ENCODE measurements at regions not wholly inside any gene's neighbourhood (a gene's known extent, or its start where the extent isn't known, plus 50 kb on each side); places are given as distances from the start of the nearest gene placed in this dataset.

DNA sequence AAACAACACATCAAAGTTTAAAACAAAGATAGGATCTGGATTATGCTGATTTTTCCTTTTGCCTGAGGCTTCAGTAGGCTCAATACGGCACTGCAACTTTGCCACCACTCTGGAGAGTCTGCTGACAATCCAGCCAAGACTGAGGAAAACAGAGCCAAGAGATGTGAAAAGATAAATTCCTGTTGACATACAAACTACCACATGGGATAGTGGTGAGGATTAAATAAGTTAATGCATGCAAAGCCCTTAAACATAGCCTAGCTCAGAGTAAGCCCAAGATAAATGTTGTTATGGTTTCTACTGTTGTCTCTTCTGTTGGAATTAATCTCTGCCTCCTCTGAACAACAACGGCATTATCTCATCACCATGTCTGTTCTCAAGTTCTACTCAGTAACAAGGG, 245.9 kb upstream of the LMCD1 start:
- no peak for DNase-seq (ENCODE audit: low read depth)

DNA sequence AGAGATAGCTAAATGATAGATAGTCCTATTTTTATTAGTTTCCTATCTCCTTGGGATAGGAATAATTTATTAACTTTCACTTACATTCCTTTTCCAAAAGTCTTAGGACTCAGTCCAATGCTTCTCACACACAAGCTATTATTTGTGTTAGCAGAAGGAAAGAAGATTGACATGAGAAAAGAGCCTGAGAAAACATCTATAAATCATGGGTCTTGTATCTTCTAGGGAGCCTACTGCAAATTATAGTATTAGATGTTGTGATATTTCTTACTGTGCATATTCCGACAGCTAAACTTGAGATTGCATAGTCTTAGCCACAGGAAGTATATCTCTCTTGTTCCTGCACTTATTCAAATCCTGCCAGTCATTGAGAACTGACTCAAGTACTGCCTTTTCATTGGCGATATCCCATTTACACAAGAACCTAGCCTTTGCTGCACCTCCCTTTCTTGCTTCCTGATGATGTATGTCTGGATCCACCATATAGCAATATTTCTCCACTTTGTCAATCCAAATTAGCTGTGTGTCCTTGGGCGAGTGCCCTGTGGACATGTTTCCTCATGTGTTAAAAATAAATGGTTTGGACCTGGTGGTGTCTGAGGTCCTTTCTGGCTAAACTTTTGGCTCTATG, 245.1 kb upstream of the LMCD1 start:
- DNase-seq (ENCODE audit: low read depth): no peak

DNA sequence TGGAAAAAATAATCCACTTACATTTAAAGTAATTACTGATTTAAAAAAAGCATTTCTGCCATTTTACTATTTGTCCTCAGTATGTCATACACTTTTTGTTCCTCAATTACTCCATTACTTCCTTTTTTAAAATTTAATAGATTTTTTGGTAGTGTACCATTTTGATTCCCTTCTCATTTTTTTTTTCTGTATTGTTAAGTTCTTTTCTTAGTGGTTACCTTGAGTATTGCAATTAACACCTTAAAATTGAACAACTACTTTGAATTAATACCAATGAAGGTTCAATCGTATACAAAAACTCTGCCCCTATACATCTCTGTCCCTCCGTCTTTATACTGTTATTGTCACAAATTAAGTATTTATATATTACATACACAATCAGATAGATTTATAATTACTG, 240.6 kb upstream of the LMCD1 start:
- DNase-seq (ENCODE audit: low read depth): no peak

DNA sequence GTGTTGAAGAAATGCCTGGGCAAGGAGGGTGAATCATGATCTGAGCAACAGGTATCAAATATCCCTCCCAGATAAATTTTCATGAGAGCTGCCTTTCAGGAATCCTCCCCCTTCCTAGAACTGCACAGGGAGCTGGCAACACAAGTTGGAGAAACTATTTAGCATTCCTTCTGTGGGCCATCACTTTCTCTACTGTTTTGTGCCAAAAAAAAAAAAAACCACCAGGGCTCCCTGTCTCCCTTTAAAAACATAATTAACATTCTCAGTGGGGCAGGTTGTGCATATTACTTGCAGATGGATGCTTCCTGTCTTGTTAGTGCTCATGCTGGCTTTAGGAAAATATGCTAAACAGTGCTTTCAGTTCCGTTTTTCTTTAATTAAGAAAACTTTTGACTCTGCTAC, 234.9 kb upstream of the LMCD1 start:
- no peak for DNase-seq (ENCODE audit: low read depth)

DNA sequence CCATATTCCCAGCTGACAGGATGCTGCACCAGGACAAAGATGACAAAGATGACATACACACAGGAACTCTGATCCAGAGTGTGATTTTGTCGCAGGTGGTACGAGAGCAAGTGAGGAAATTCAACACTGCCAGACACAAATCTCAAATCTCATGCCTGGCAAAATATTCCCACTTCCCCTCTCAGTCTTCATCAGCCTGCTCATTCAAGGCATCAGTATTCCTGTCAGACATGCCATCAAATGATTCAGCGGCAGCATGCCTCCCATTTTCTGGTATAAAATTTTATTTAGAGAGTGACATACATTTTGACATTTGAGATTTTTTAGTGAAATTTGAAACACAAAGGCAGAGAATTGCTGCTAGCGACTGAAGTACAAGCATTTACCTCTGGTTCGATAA, 228.1 kb upstream of the LMCD1 start:
- no peak for DNase-seq (ENCODE audit: low read depth)

DNA sequence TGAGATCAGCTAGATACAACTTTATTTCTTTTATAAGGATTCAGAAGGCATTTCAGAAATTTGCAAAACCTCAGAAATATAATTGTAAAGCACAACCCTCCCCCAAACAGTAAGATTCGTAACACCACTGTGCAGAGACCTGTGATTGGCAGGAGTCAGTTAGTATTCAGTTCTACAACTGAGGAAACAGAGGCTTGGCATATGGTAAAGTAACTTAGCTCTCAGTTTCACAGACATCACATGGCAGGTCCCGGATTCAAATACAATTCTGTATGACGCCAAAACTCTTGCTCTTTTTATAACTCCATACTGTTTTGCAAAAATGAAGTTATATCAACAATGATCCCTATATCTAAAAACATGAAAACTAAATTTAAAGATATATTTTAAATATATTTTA, 225.6 kb upstream of the LMCD1 start:
- DNase-seq (ENCODE audit: low read depth): no peak

DNA sequence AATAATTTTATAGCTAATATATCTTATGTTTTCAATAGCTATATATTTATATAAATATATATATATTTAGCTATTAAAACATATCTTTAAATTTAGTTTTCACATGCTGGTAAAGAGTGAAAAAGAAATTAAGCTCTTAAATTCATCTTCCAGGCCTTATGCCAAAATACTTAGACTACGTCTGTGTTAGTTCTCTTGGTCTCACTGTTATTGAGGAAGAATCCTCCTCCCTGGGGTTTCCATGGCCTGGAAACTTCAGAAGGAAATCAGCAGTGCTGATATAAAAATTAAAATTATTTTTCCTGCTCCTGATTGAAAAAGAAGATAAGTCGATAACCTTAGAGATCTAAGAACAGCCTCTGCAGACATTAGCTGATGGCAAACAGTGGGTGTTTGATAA, 225.1 kb upstream of the LMCD1 start:
- no peak for DNase-seq (ENCODE audit: low read depth)

DNA sequence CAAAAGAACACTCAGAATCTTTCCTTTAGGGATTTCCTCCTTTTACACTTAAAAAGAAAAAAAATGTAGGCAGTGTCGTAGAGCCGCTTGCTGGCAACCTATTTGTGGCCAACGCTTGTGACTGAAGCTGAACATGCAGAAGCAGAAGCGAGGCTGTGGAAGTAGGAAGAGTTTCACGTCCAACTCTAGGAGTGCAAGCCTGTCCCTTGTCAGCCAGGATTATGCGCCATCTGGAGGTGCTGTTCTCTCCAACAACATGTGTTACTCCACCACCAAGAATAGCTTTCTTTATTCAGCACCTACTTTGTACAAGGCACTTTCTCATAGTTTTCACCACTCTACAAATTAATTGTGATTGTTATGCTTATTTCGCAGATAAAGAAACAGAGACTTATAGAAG, 223.2 kb upstream of the LMCD1 start:
- DNase-seq (ENCODE audit: low read depth): no peak

DNA sequence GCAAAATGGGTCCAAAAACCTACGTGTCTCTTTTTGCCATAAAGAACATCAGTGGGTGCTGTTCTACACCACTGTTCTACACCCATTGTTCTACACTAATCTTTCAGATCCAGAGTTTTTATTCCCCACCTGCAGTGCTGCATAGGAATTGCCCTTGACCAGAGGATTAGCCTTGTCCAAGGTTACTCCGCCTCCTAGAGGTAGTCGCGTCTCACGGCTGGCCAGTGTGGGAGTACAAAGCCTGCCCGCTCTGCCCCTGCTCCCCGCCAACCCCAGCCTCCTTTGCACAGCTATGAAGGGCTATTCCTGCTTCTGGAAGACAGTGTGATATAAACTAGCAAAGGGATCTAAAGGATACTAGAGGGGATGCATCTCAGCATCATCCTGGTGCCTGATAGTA, 222.1 kb upstream of the LMCD1 start:
- no peak for DNase-seq (ENCODE audit: low read depth)

DNA sequence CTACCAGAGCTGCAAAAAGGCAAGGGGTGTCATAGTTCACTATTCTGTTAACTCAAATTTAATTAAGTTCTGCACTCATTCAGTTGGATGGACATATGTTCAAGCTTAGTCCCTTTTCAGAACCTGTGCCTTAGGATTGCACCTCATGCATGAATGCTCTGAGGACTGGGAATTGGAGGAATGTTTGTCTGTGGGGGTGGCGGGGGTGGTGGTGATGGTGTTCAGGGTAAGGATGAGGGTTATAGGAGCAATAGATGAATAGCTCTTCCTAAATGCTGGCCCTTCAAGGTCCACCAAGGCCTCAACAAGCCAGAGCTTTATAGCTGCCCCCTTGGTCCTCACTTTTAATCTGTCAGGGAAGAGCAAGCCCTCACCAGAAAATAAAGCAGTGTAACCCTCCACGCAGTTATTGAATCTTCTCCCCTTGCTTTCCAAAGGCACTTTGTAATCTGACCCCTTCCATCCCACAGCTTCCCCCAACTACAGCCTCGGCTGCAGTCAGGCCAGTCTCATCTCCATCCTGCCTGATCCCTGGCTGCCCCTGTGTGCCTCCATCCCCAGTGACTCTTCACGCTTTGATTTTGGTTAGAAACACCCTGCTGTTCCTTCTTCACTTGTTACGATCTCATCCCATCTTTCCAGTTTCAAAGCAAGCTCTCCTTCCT, 221.6 kb upstream of the LMCD1 start:
- DNase-seq (ENCODE audit: low read depth): no peak

DNA sequence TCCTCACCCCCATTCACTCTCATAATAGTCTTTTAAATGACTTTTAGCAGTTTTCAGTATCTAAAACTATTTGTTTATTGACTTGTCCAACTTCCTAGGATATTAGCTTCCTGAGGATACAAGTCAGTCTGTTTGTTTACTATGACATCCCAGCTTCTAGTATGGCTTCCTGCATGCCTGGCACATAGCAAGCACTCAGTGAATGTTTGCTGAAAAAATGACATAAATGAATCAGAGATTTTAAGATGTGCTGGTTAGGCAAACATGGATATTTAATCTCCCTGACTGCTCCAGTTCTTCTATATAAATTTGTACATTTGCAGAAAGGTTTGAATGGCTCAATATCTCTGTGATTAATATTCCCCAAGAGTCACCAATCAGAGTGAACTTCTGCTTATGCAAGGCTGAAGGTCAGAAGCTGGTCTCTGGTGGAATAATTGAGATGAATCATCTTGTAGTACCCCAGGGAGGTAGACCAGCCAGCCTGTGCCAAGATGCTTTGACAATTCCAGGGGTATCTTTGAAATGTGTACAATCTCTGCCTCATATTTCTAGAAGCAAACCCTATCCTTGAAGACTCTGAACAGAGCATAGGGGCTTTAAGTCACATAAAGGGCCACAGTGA, 219.0 kb upstream of the LMCD1 start:
- DNase-seq (ENCODE audit: low read depth): no peak

DNA sequence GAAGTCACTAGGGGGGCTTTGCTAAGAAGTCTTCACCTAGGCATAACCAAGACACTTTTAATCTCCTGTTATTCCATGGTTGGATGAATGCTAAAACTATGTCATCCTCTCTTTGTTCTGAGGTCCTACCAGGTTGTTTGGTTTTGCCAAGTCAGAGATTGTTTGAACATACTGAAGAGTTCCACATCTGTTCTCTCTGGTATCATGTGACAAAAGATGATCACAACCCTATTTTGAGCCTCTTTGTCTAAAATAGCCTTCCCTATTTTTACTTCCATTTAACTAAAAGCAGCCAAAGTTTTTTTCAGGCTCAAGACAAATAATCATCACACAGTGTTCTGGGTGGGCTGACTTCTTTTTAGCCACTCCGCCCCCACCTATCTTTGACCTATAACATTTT, 218.4 kb upstream of the LMCD1 start:
- DNase-seq (ENCODE audit: low read depth): no peak

DNA sequence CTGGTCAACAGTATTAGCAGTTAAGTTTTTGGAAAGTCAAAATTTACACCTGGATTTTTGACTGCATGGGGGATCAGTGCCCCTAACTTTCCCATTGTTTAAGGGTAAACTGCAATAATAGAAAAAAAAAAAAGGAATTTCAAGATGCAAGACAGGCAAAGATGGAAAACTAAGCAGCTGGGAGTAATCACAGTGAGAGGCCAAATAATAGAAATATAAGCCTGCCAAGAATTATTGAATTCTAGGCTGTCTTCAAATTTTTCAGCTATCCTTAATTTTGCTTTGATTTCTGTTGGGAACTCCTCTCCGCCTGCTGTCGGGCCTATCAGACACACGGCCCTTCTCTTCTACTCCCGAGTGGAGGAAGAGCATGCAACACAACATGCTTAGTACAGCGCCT, 215.5 kb upstream of the LMCD1 start:
- no peak for DNase-seq (ENCODE audit: low read depth)

DNA sequence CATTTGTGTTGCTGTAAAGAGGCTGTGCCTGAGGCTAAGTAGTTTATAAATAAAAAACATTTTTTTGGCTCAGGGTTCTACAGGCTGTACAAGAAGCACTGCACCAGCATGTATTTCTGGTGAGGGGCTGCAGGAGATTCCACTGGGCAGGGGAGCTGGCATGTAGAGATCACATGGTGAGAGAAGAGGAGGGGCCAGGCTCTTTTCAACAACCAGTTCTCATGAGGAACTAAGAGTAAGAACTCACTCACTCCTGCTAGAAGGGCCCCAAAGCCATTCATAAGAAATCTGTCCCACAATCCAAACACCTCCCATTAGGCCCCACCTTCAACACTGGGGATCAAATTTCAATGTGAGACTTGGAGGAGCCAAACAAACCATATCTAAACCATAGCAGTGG, 214.9 kb upstream of the LMCD1 start:
- no peak for DNase-seq (ENCODE audit: low read depth)

DNA sequence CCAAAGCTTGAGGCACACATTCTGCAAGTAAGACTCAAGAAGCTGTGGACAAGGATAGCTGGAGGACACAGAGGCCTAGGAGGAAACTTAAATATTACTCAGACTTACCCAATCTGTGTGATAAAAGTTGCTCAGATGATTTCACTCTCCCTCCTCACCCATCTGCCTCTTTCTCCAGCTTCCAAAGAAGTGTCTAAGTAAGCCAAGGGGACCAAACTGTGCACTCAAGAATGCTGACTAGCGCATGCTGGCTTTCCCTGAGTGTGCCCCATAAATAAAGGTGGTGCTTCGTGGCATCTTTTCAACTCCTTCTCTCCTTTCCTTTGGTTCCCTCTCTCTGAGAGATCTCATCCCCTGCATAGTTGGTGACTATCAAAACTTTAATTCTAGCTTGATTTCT, 211.0 kb upstream of the LMCD1 start:
- DNase-seq (ENCODE audit: low read depth): no peak

DNA sequence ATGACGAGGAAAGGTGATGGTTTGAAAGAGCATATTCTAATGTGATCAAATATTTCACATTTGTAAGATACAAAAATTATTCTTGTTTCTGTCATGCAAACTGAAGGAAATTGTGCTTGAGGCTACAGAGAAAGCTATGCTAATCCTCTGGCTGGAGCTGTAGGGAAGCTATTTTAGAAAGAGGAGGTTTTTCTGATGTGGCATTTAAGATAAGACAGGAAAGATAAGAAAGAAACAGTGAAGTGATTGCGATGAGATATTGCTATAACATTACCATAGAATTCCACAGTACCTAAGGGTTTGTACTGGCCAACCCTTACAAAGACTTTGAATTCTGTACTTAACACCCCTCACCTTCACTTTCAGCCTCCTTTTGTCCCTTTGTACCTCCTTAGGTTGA, 205.2 kb upstream of the LMCD1 start:
- DNase-seq (ENCODE audit: low read depth): no peak

DNA sequence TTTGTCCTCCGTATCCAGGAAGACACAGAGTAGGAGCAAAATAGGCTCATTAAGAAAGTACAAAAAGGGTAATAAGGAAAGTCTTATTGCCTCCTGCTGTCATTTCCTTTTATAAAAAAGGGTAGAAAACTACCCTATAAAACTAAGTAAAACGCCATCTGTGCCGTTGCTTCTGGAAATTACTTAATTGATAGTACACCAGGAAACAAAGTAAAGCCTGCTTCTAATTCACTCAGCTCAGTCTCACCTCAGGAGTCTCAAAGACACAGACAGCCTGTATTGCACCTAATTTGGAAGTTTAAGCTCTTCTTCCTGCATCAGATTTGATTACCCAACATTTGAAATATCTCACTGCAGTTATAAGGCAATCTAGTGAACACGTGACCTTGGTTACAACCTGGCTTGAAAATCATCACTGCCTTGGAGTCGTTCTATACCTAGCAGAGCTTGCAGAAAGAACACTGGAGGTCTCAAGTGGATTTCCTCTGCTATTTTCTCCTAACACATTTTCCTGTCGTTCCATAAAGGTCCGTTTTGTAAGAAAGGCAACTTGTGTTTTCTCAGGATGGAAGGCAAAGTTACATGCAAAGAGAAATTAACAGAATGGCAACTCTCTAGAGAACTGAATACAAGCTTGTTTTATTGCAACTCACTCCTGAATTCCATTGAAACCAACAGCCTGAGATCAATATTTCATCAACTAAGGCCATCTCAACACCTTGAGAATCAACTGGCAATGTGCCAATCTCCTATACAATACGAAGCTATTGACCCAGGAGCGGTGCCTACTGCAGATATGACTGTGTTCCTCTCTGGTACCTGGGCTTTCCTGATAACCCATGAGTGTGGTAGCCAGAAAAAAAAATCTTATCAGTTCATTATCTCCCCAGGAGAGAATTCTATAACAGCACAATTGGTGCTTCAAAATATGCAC, 203.3 kb upstream of the LMCD1 start:
- DNase-seq (ENCODE audit: low read depth): no peak

DNA sequence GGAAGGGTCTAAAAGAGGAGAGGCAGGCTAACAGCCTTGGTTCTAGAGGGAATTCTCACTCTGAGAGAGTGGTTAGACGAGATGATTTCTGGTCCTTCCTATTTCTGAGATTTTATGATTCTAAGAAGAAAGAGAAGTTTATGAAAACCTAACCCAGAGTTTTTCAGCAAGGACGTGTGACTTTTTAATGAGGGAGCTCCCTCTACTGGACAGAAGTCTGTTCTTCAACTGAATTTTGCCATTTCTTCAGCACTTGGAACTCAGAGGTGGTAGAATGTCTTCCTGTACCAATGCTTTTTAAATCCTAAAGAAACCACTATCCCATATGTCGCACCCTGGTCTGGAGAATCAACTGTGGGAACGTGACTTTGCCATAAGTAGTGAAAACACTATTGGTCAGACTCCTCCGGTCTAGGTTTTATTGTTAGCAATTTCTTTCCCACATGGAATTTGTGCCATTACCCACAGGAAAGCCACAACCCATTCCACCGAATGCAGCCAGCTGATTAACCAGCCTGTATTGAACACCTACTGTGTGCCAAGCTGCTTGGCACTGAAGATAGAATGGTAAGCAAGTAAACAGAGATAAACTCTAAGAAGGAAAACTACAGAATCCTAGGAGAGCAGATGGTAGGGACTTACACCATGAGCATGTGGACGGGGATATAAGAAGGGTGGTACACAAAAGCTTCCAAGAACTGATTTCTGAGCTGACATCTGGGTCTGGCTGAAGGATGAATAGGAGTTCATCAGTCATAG, 199.5 kb upstream of the LMCD1 start:
- no peak for DNase-seq (ENCODE audit: low read depth)

DNA sequence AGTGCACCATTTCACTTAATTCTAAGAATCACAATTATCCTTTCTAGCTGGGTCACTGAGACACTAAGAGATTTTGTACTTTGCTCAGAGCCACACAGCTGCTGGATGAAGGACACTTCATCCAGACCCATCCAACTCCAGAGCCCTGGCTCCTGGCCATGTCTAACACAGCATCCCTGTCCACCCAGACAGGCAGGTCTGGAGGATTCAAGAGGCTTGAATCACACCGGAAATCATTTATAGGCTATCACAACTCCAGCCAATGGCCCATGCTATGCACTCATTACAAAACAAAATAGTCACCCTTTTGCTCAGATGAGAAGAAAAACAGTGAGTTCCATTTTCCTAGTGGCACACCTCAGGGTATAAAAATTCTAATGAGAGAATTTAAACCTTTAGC, 198.2 kb upstream of the LMCD1 start:
- no peak for DNase-seq (ENCODE audit: low read depth)

DNA sequence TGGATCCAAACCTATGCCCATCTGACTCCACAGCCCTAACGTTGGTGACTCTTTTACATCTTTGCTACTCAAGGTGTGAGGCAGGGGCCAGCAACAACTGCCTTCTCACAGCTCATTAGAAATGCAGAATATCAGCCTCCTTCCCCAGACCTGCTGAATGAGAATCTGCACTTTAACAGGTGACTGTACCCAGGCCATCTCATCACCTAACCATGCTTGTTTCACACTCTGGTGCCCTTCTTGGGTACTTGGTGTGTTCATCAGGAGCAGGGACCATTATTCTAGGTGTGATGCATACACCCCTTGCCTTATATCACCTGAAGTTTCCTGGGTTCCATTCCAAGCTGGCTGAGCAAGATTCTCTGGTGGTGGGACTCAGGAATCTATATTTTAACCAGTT, 196.3 kb upstream of the LMCD1 start:
- no peak for DNase-seq (ENCODE audit: low read depth)

DNA sequence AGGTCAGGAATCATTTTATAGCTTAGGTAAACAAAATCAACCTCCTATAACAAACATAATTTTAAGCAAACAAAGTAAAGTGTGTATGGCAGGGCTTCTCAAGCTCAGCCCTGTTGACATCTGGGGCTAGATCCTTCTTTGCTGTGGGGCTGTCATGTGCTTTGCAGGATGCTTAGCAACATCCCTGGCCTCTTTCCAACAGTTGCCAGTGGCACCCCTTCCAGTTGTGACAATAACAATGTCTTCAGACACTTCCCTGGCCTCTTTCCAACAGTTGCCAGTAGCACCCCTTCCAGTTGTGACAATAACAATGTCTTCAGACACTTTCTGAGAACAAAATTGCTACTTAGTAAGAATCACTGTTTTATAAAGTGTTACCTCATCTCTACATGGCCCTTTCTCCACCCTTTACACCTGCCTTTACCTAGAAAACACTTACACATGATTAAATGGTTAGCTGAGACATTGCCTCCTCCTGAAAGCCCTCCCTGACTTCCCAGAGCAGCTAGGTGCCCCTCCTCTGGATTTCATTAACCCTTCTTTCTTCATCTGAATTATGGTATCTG, 194.0 kb upstream of the LMCD1 start:
- no peak for DNase-seq (ENCODE audit: low read depth)

DNA sequence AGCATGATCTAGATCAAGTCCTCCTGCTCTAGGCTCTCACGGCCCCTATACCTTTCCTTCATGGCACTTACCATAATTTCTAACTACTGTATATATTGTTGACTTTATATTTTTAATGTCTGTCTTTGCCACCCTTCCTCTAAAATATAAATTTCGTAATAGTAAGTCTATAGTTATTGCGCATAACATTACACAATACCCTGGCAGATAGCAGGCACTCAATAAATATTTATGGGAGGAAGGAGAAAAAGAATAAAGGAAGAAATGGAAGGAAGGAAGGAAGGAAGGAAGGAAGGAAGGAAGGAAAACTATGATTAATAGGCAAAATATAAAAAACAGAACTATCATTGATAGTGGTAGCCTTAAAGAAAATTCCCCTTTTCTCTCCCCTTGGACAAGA, 190.3 kb upstream of the LMCD1 start:
- no peak for DNase-seq (ENCODE audit: low read depth)

Data from T follicular helper cell (primary cell).